Effector memory CD4-positive, alpha-beta T cell (primary cell): ENCODE measurements at regions not wholly inside any gene's neighbourhood (a gene's known extent, or its start where the extent isn't known, plus 50 kb on each side); places are given as distances from the start of the nearest gene placed in this dataset.
"Not testable (repeated sequence)": the region's sequence is repeated elsewhere in the genome, so short reads cannot be mapped to it uniquely, and the experiment has no call there.

ENCODE experiments used
- DNase-seq, 3 donors: peaks; one replicate each; pipeline ENCODE4 v3.0.0-alpha.2; 2020
- H3K27ac ChIP-seq: 2 replicates; pipeline ENCODE4 v1.7.0; 2013; ENCODE audit warnings: mild to moderate bottlenecking, low read length, moderate library complexity; ENCODE audit not compliant: insufficient read depth, poor library complexity, severe bottlenecking
- H3K27me3 ChIP-seq: replicated peaks from 2 replicates; pipeline ENCODE4 v1.7.0; 2013; ENCODE audit warnings: mild to moderate bottlenecking, low read length; ENCODE audit not compliant: insufficient read depth, control insufficient read depth, poor library complexity, severe bottlenecking
- H3K36me3 ChIP-seq: 2 replicates; pipeline ENCODE4 v1.7.0; 2013; ENCODE audit warnings: mild to moderate bottlenecking, low read length, moderate library complexity; ENCODE audit not compliant: control insufficient read depth, insufficient read depth
- H3K4me1 ChIP-seq: 2 replicates; pipeline ENCODE4 v1.7.0; 2013; ENCODE audit warnings: low read length, mild to moderate bottlenecking; ENCODE audit not compliant: control insufficient read depth, insufficient read depth, poor library complexity, severe bottlenecking
- H3K4me3 ChIP-seq: 2 replicates; pipeline ENCODE4 v1.7.0; 2013; ENCODE audit warnings: low read length, low read depth, mild to moderate bottlenecking; ENCODE audit not compliant: insufficient read depth, poor library complexity, severe bottlenecking
- H3K9me3 ChIP-seq: 2 replicates; pipeline ENCODE4 v1.7.0; 2013; ENCODE audit warnings: mild to moderate bottlenecking, low read length, moderate library complexity; ENCODE audit not compliant: control insufficient read depth

DNA sequence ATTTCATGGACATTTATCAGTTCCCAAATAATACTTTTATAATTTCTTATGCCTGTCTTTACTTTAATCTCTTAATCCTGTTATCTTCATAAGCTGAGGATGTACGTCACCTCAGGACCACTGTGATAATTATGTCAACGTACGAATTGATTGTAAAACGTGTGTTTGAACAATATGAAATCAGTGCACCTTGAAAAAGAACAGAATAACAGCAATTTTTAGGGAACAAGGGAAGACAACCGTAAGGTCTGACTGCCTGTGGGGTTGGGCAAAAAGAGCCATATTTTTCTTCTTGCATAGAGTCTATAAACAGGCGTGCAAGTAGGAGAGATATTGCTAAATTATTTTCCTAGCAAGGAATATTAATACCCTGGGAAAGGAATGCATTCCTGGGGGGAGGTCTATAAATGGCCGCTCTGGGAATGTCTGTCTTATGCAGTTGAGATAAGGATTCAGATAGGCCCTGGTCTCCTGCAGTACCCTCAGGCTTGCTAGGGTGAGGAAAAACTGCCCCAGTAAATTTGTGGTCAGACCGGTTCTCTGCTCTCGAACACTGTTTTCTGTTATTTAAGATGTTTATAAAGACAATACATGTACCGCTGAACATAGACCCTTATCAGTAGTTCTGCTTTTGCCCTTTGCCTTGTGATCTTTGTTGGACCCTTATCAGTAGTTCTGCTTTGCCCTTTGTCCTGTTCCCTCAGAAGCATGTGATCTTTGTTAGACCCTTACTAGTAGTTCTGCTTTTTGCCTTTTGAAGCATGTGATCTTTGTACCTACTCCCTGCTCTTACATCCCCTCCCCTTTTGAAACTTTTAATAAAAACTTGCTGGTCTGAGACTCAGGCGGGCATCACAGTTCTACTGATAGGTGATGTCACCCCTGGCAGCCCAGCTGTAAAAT, 83.4 kb upstream of the SERBP1 start:
- not testable (repeated sequence) for H3K9me3 ChIP-seq, H3K27me3 ChIP-seq

DNA sequence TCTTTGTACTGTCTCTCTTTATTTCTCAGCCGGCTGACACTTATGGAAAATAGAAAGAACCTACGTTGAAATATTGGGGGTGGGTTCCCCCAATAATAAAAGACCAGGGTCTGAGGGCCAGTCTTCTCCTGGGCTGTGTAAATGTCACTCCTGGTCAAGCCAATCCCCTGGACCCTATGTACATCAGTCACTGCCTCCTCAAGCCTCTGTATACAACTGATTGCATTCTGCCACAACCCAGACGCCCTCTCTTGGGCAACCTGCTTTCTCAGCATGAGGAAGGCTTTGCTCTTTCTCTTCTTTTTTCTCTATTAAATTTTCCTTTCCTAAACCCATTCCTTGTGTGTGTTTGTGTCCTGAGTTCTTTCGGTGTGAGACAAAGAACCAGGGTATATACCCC, 84.1 kb upstream of the SERBP1 start:
- H3K27me3 ChIP-seq = no peaks in the 10 kb centered on the region
- no peak overlapping the region for H3K4me3 ChIP-seq
- H3K9me3 ChIP-seq = no peaks in the 10 kb centered on the region
- no peaks in the 10 kb centered on the region for H3K36me3 ChIP-seq
- no peak for DNase-seq
- H3K4me1 ChIP-seq = no peaks in the 10 kb centered on the region
- no peak overlapping the region for H3K27ac ChIP-seq

More for the DNA sequence above, 83.4 kb upstream of the SERBP1 start:
- H3K27ac ChIP-seq, H3K4me1 ChIP-seq, H3K36me3 ChIP-seq, H3K4me3 ChIP-seq, DNase-seq: not testable (repeated sequence)

DNA sequence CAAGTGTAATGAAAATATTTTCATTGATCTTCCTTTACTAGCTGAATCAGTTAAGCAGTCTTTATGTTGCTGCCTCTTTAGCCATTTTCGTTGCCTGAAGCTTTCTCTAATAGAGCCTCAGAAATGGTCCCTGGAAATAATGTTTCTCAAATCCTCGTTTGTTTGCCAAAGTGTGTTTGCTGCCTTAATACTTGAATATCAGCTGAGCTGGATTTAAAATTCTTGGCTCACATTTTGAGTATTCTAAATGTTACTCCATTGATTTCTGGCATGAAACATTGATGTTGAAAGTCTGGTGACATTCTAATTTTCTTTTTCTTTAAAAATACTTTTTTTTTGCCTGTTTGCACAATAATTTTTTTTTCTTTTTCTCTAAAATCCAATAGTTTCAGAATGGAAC, 84.6 kb upstream of the SERBP1 start:
- H3K4me1 ChIP-seq = no peaks in the 10 kb centered on the region
- H3K27ac ChIP-seq = no peak overlapping the region
- DNase-seq = no peak
- H3K27me3 ChIP-seq = no peaks in the 10 kb centered on the region
- no peak overlapping the region for H3K4me3 ChIP-seq
- H3K36me3 ChIP-seq = no peaks in the 10 kb centered on the region
- H3K9me3 ChIP-seq = no peaks in the 10 kb centered on the region

DNA sequence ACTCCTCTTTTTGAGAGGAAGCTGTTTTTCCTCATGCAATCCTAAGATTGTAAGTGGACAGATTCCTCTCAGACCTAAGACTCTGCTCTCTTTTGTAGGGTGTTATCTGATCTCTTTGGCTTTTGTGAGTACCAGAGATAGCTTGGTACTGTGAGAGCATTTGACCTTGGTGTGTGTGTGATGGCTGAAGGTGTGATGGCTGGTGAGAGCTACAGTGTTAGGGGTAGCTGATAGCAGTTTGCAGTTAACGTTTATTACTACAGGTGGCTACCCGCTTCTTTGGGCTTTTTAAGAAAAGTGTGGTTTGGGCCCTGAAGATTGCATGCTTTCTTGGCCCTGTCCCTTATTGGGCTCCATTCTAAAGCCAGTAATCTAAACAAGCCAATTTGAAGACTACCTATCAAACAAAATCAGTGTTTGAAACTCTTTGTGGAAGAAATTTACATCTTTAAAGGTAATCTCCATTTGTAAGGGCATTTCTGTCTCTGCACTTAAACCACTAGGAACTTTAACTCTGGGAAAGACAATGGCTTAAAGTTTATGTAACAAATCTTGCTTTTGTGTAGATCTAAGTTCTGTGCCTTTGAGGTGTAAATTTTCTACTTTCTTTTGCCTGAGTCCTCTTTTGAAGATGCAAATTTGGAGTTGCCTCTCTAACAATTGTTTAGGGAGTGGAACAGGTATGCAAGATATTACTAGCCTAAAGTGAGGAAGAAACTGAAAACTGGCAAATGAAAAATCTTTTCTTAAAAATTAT, 85.3 kb upstream of the SERBP1 start:
- no peak for DNase-seq
- no peaks in the 10 kb centered on the region for H3K4me1 ChIP-seq
- no peaks in the 10 kb centered on the region for H3K9me3 ChIP-seq
- H3K27me3 ChIP-seq = no peaks in the 10 kb centered on the region
- H3K36me3 ChIP-seq = no peaks in the 10 kb centered on the region
- H3K27ac ChIP-seq = no peak overlapping the region
- H3K4me3 ChIP-seq = no peak overlapping the region

DNA sequence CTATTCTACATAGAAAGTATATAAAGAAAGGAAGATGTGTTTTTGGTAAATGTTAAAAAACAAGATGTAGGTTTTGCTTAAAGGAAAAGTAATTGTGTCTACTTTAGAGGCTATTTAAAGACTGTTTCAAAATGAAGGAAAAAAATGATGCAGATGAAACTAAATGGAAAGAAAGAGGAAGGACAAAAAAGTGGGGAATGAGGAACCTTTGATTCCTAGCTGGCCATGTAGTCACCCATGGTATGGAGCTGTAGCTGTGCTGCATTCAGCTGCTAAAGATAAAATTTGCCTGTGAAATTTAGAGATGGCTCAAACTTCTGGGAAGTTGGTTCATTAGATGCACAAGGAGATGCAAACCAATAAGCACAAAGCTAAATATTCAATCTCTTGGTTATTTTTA, 86.8 kb upstream of the SERBP1 start:
- Histone ChIP-seq H3K27ac (no peak overlapping the region), H3K4me1 (no peaks in the 10 kb centered on the region), H3K9me3 (no peaks in the 10 kb centered on the region), H3K27me3 (no peaks in the 10 kb centered on the region), H3K36me3 (no peaks in the 10 kb centered on the region), H3K4me3 (no peak overlapping the region)
- no peak for DNase-seq

DNA sequence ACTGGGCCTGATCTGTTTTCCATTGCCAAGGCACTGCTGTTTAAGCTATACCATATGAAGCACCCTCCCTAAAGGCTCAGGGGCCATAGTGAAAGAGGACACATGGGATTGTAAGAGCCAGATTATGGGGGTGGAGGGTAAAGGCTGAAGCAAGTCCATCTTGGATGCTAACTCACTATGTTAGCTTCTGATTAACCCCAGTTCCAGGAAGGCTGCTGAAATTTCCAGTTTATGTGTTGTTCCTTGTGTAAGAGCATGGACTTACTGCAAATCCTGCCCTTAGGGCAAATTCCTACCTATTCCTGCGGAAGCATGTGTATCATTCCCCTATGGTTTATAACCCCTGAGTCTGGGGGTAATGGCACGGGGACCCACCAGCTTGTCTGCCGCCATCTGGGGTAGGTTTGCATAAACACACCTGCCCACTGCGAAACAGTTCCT, 91.8 kb upstream of the SERBP1 start:
- Histone ChIP-seq H3K36me3 (no peaks in the 10 kb centered on the region), H3K27ac (no peak overlapping the region), H3K9me3 (no peaks in the 10 kb centered on the region), H3K27me3 (no peaks in the 10 kb centered on the region), H3K4me3 (no peak overlapping the region), H3K4me1 (no peaks in the 10 kb centered on the region)
- DNase-seq = no peak

DNA sequence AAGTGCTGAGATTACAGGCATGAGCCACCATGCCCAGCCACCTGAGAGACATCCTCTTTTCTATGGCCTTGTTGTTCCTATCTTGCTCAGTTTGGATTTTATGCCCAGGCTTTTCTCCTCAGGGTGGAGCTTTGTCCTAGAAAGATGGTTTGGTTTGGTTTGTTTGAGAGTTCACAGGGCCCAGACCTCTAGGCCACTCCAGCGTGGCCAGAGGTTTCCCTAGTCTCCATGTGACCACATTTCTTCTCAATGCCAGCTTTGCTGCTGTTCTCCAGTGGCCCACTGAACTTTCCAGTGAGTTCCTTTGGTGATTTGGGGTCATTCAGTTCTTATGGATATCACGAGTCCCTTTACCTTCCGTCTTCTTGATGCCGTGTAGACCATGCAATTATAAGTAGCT, 92.6 kb upstream of the SERBP1 start:
- no peak overlapping the region for H3K27ac ChIP-seq
- H3K4me1 ChIP-seq = no peaks in the 10 kb centered on the region
- H3K27me3 ChIP-seq = no peaks in the 10 kb centered on the region
- H3K36me3 ChIP-seq = no peaks in the 10 kb centered on the region
- no peak for DNase-seq
- H3K4me3 ChIP-seq = no peak overlapping the region
- no peaks in the 10 kb centered on the region for H3K9me3 ChIP-seq

DNA sequence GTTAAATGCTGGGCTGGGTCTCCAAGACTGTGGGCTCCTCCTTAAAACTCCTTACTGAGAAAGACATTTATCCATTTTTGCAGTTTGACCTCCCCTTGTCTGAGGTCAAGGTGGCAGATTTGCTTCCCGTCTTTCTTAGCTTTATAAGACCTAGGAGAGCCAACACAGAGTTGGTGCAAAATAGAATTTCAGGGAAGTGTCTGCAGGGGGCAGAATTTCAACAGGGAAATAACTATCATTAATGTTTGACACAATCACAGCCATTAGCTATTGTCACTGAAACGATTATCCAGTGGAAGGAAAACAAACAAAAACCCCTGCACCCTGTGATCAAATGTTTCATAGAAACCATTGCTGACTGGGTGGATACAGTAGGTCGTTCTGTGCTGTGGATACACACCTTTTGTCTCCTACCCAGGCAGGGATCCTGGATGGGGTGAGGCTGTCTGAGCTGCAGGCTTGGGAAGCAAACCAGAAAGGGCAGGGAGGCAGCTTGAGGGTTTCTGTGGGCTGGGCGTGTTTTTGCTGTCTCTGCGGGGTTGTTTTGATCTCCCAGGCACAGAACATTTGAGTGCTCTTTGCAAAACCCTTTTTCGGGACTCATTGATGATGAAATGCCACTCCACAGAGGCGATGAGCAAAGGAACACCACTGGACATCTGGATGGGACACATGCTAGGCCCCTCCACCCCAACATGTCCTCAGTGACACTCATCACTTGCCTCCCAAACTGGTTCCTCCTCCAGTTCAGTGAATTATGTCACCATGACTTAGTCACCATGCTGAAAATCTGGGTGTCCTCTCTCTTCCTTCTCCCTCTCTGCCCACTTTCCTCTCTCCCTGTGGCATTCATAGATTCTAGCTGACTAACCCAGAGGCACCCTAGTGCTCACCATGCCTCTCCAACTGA, 94.2 kb upstream of the SERBP1 start:
- H3K4me1 ChIP-seq = no peaks in the 10 kb centered on the region
- H3K36me3 ChIP-seq = no peaks in the 10 kb centered on the region
- DNase-seq = no peak
- H3K27me3 ChIP-seq = no peaks in the 10 kb centered on the region
- H3K9me3 ChIP-seq = no peaks in the 10 kb centered on the region
- no peak overlapping the region for H3K4me3 ChIP-seq
- no peak overlapping the region for H3K27ac ChIP-seq

DNA sequence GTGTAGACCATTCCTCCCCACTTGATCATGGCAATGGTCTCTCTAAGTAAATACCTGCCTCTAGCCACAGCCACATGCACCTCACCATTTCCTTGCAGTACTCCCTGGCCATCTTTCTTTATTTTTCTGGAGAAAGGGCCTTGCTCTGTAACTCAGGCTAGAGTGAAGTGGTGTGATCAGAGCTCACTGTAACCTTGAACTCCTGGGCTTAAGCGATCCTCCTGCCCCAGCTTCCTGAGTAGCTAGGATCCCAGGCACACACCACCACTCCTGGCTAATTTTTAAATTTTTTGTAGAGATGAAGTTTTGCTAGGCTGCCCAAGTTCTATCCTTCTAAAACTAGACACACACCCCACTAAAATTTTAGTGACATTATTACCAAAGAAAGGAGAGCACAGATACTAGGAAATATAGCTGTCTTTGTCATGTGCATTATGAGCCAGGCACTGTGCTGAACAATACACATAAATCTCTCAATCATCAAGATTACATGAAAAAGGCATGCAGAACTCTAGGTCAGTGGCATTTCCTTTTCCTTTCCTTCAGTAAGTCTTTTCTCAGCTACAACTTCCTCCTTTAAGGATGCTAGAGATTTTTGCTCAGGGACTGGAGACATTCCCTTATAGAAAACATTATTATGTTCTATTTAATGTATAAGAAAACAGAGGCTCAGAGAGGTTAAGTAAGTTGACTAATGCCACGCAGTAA, 95.0 kb upstream of the SERBP1 start:
- H3K36me3 ChIP-seq = no peaks in the 10 kb centered on the region
- no peak overlapping the region for H3K4me3 ChIP-seq
- H3K27me3 ChIP-seq = no peaks in the 10 kb centered on the region
- no peaks in the 10 kb centered on the region for H3K9me3 ChIP-seq
- DNase-seq = no peak
- H3K27ac ChIP-seq = no peak overlapping the region
- H3K4me1 ChIP-seq = no peaks in the 10 kb centered on the region
